CMK (cell line): ENCODE measurements at regions not wholly inside any gene's neighbourhood (a gene's known extent, or its start where the extent isn't known, plus 50 kb on each side); places are given as distances from the start of the nearest gene placed in this dataset.
"Not testable (repeated sequence)": the region's sequence is repeated elsewhere in the genome, so short reads cannot be mapped to it uniquely, and the experiment has no call there.

Experiments
- DNase-seq: peaks from one replicate; pipeline ENCODE4 v3.0.0-alpha.2; 2010; ENCODE audit warnings: low read depth

DNA sequence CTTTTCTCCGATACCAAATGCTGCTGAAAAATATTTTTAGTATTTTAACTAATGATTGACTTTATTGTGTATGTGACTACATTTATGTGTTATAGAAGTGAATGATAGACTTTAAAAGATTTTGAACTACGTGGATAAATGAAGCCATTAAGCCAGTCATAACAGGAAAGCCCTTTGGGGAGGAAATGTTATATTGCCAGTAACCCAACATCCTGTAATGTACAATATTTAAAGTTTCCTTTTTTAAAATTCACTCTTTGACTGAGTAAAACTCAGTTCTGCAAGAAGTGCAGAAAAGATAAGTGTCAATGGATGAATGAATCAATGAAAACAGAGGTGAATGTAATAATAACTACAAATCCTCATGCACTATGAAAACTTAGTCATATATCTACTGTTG is 102.6 kb upstream of the TLE4 start:
- no peak for DNase-seq

DNA sequence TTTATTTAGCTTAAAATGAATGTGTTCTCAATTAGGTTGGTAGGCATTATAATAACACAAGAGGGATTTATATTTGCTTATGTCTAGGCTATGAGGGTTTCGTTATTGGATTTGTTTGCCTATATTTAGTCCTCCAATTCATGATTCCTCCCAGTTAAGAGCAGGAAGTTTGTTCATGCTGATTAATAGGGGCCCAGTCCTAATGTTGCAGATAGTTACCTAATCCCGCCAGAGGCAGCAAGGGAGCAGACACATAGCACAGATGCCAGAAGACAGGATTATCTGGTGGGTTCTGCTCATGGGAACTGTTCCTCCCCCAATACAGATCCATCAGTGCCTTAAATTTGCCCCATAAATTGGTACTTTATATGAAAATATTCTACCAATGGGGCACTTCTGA is 100.8 kb upstream of the TLE4 start:
- no peak for DNase-seq

DNA sequence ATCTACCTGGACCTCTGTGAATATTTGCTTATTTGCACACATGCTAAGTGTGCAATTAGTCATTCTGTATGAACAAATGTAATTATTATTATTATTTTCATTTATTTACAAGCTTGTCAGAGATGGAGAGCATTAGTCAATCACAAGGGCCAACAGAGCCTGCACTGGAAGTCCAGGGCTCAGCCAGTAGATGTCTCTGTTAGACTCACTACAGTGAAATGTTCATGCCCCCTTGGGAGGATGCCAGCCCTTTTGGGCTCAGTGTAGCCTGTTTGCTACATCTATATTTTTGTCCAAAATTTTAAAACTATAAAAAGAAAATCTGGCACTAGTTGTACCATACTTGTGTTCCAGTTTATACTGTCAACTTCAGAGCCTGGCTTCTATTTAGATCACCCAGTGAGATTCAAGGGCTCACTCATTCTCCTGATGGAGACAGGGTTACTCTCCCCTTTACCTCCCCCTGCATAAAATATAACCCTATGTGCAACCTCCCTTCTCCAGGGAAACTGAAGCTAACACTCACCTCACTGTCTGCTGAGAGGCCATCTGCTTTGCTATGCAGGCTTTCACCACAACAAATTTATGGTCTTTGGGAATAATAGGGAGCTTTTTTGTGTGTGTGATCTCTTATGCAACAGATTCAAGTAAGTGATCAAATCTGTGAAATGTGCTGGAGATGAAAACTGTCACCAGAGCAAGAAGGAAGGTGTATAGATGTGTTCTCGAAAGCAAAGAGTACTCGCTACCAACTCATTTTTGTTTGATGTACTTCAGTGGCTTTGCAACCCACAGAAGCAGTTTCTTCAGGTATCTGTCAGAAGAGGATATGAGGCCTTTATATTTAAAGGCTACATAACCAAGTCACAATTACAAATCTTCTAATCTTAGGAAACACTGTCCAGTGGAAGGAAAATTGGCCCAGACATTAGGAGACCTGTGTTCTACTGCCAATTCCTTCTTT is 99.9 kb upstream of the TLE4 start:
- DNase-seq: no peak

DNA sequence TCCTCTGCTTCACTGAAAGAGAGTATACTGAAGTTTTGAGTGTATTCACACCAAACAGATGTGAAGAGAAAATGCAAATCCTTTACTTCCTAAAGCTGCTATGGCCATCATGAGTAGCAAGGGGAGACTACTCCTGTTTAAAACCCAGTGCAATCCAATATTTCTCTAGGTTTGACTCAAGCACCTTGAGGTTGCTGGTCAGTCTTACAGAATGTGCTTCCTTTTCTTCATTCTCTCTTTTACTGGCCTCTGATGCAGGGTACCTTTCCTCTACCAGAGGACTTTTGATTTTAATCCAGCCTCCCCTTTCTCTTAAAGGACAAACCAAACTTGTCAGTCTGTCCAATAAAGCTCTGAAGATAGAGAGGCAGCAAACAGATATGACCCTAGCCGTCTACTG is 98.1 kb upstream of the TLE4 start:
- no peak for DNase-seq

DNA sequence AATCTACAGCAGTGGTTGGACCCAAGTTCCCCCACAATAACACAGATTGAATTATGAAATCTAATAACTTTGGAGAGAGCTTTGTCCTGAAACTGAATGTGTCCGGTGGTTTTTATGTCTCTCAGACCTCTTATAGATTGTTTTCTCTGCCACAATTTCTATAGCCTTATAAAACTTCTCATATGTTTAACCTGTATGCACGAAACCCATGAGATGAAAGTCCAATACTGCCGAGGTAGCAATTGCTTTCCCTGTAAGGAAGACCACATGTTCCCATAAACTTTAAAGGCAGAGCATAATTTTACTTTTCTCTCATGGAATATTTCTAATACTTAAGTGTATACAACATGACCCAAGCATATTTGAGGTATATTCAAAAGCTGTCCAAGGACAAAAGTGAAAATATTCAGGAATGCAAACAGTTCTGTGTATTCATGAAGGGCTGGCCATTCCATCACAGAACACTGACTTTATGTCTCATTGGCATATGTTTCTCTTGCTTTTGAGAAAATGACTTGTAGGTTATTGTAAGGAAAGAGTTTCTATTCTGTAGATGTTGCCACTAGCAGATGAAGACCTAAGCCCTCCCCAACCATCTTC is 94.4 kb upstream of the TLE4 start:
- DNase-seq: no peak

DNA sequence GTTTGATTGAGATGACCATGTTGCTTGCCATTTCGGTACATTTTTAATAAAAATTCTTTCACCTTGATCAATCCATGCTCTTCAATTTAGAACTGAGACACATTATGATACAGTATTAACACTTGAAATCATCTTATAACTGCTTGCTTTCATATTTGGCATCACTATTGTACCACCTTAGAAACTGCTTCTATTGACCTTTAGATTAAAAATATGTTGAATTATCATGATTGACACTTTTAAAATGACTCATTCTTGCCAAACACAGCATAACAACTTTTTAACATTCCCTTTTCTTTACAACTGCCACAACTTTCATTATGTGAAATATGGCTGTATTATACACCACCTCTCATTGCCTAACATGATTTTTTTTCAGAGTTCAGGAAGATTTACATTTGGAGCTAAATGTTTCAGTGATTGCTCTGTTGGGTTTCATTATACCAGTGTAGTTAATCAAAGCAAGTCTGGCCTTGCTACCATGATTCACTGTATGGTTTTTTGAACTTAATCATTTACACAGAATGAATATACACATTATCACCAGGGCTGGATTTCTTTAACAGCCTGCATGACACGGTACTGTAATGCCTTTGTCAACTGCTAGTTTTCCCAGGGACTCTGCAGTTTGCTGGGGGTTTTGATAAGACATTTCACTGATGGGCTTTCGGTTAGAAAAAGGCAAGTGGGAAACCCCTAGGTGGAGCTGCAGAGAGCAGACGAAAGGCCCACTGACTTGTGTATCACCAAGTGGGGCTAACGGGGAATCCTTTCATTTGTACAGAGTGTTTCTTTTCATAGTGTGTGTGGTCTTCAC is 93.6 kb upstream of the TLE4 start:
- no peak for DNase-seq

DNA sequence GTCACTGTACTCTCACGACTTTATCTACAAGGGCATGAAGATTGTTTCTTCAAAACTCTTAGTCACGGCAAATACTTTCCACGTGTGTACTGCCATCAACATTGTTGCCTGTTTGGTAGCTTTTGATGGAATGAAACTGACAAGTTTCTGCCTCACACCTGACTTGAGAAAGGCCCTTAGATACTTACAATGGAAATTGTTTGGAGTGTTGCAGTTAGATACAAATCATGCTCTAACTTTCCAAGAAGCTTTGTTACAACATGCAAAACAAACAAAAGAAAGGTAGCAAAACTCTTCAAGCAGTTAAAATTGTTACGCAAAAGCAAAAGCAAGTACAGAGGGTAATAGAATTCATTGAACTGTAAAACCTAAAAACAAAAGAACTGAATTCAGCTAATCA is 91.1 kb upstream of the TLE4 start:
- DNase-seq: no peak

DNA sequence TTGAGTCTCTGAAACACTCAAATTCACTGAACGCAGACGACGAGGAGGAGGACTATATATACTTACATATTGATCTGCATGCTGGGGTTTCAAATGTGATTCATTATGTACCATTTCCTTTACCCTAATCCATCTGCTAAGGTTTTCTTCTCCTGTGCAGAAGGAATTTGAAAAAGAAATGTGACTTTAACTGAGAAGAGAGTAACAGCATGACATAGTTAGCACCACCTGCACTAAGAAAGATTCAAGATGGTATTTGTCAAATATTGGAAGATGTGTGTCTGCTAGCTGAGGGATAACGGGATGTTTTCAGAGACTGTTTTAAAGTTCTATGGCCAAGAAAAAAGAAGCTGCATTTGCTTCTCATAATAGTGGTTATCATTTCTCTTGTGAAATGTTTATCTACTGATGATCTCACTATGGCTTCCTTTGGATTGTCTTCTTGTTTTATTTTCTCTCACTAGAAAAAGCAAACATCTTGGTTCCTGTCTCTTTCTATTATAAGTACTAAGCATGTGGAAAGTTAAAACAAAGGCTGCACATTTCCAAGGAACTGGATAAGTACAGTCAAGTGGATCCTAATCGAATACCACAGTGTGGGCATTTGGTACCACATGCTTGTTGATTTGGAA is 89.8 kb upstream of the TLE4 start:
- DNase-seq: no peak

DNA sequence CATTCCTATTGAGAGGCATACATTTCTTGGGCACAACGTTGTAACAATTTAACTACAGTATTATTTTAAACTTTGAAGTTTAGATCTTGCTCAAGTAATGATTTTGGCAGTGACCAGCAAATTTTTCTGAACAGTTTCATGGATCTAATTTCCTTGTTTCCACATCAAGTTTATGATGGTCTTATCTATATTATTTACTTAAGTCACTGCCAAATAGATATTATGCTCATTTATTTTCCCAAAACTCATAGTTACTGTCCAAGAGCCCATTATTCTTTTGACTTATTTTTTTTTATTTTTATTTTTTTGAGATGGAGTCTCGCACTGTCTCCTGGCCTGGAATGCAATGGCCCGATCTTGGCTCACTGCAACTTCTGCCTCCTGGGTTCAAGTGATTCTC is 86.5 kb upstream of the TLE4 start:
- DNase-seq: no peak

DNA sequence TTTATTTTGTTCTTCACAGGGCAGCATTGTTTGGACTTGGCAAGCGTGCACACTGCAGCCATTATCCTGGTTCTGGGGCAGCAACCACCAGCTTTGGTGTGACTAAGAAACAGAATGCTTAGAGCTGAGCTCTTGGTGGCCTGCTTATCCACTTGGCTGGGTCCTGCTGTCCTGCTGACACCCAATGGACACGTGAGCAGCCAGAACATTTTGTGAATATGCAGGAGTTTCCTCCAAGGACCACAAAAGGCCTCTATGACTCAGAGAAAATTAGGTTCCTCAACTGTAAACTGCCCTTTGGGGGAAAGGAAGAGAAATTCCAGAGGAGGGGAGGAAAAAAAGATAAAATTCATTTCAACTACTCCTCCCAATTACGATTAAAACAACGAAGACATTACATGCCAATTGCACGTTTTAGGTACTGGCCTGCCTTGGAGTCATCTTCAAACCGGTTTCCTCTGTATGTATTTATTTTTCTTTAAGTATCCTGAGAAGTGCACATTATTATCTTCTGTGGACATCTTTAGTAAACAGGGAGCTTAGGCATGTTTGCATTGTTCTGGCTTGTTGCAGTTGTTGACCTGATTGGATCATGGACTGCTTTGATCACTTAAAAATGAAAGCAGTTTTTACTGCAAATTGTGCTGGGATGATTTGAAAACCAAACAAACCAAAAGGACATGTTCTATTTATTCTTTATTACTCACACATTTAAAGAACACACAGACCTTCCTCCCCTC is 82.3 kb upstream of the TLE4 start:
- no peak for DNase-seq

DNA sequence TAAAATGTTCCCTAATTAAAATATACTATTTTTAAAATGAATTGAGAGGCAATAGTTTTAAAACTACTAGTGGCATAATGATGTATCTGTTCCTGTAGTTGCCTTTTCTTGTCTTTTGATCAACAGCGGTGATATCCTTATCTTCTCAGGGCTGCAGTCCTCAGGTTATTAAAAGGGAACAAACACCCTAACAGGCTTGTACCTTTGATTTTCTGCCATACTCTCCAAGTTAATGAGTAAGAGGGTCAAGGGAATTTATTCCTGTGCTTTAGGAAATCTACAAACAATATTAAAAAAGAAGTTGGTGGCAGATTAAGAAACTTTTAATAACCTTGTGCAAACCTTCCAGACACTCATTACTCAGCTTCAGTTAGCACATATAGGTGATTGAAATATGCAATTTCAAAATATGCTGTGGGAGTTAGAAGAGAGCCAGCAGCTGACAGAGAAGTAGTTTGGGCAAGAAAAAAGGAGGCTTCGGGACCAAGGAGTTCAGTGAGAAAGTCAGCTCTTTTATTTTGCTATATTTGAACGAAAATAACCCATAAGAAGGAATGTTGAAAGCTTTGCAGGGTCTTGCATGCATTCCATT is 81.0 kb upstream of the TLE4 start:
- no peak for DNase-seq

DNA sequence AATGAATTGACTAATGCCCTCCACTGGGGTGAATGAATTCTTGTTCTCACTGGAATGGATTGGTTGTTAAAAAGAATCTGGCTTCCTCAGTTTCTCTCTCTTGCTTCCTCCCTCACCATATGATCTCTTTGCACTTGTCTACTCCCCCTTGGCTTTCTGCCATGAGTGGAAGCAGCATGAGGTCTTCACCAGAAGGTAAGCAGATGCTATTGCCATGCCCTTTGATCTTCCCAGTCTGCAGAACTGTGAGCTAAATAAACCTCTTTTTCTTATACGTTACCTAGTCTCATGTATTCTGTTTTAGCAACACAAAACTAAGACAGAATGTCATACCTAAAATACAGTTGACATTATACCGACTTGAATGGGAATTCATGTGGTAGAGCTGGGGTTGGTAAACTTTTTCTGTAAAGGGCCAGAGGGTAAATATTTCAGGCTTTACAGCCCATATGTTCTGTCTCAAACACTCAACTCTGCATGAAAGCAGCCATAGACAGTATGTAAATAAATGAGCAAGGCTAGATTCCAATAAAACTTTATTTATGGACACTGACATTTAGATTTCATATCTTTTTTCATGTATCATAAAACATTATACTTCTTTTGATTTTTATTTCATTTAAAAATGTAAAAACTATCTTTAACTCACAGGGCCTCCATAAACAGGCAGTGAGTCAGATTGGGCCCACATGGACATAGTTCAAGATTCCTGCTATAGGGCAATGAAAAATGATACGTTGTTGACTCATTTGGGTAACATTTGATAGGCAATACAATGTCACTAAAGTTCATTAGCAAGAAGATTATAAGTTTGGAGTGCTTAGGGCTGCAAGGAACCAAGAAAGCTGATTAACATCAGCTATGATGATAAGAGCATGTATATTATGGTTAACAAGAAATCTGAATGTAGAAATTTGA is 79.4 kb upstream of the TLE4 start:
- DNase-seq: no peak

DNA sequence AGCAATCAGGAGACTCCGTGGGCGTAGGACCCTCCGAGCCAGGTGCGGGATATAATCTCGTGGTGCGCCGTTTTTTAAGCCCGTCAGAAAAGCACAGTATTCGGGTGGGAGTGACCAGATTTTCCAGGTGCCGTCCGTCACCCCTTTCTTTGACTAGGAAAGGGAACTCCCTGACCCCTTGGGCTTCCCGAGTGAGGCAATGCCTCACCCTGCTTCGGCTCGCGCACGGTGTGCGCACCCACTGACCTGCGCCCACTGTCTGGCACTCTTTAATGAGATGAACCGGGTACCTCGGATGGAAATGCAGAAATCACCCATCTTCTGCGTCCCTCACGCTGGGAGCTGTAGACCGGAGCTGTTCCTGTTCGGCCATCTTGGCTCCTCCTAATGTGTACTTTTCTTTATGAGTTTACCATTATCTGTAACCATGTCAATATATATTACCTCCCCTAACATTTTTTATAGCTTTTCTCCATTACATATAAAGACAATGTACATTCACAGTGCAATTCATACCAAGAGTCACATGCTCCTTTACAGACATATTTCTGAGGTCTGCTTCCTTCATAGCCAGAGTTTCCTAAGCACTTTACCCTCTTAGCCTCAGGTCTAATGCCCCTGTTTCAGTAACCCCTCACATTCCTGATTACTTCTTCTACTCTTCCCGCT is 71.4 kb upstream of the TLE4 start:
- not testable (repeated sequence) for DNase-seq

DNA sequence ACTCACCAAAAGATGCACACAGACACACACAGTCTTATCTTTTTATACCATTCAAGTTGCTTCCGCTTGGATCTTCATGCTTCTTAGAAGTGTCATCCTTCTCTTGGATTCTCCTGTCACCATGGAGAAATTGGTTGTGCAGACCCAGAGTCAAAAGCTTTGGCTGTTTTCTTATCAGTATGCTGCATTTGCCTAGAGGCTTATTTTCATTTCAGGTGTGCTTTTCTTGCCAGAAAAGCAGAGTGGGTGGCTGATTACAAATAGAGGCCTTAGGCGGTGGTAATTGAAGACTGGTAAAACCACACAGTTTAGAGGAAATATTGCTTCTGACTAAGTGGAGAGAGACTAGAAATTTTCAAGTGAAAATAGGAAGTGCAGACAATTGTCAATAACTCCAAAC is 70.2 kb upstream of the TLE4 start:
- DNase-seq: no peak

DNA sequence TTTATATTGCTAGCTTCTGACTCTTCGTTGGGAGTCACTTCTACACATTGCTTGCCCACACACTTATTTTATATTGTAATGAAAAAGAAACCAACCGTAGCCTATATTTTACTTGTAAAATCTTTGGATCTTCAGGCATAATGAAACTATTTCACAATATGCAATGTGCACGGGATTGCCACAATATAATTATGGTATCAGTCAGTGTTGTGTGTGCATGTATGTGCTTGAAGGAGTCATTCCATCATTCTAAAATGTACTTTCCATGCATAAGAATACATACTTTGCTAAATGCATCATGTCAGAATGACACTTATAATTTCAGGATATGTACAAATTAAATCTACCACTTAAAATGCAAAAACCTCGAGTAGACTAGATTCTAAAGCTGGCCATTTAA is 64.0 kb upstream of the TLE4 start:
- DNase-seq: no peak

DNA sequence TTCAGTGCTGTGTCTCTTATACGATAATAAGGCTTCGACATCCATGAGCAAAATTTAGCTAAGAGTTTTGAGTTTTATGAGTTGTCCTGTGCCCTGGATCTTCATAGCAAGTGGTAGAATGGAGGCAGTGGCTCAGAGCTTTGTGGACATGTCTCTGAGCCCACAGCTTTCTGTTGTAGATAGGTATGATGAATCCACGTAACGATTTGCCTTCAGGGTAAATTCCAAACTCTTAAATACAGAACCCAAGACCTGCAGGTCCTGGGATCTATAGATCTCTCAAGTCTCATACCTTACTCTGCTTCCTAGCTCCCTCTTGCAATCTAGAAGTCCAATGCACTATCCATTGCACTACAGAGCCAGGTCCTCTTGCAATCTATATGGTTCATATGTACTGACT is 59.5 kb upstream of the TLE4 start:
- DNase-seq: no peak
